Esophagus squamous epithelium (tissue), 5 donors: ENCODE measurements at regions not wholly inside any gene's neighbourhood (a gene's known extent, or its start where the extent isn't known, plus 50 kb on each side); places are given as distances from the start of the nearest gene placed in this dataset.
A peak's percentile ranks its signal among the peaks of the same experiment; 100 is the strongest.

Experiments
- DNase-seq: peaks from one replicate; lab custom pipeline; 2025; lab: John Stamatoyannopoulos, UW
- H3K27ac ChIP-seq, 4 donors: fragments of 200-600 bp; sonication (generic); one replicate each; pipeline ENCODE4 v1.5.1; 2016 to 2019; ENCODE audit warnings: mild to moderate bottlenecking in 1 of 4
- H3K27me3 ChIP-seq, 4 donors: fragments of 200-600 bp; sonication (generic); 1 replicate in 3 of 4; 2 replicates in 1 of 4; pipeline versions ENCODE4 v1.5.1 to v1.6.0; 2017 to 2021; ENCODE audit warnings: antibody characterized with exemption in 1 of 4
- H3K36me3 ChIP-seq, 3 donors: fragments of 200-600 bp; sonication (generic); one replicate each; pipeline ENCODE4 v1.5.1; 2016 to 2019
- H3K4me1 ChIP-seq, 3 donors: fragments of 200-600 bp; sonication (generic); one replicate each; pipeline ENCODE4 v1.5.1; 2017 to 2019
- H3K4me3 ChIP-seq, 4 donors: fragments of 200-600 bp; sonication (generic); 1 replicate in 3 of 4; 2 replicates in 1 of 4; pipeline ENCODE4 v1.5.1; 2016 to 2019; ENCODE audit warnings: mild to moderate bottlenecking in 2 of 4, moderate library complexity in 1 of 4
- H3K9me3 ChIP-seq, 3 donors: fragments of 200-600 bp; sonication (generic); one replicate each; pipeline ENCODE4 v1.5.1; 2016 to 2019
- CTCF ChIP-seq, 6 experiments: fragments of 450-650 bp in 4 of 6; fragments of 200-600 bp in 2 of 6; sonication (generic) in 2 of 6; IDR thresholded peaks; one replicate each; pipeline ENCODE4 v1.5.1; 2016 to 2019; ENCODE audit warnings: antibody characterized with exemption in 6 of 6, mild to moderate bottlenecking in 4 of 6, moderate library complexity in 4 of 6
- POLR2A ChIP-seq, 4 donors: fragments of 450-650 bp; IDR thresholded peaks; one replicate each; pipeline ENCODE4 v1.6.1; 2017; ENCODE audit warnings: antibody characterized with exemption in 4 of 4, mild to moderate bottlenecking in 4 of 4, moderate library complexity in 3 of 4
- WGBS, 2 donors: methylation state at CpG; one replicate each; pipeline ENCODE4 v1.1.5; 2018; 5-methylcytosine and 5-hydroxymethylcytosine counted together
- intact Hi-C: fragments of 100-400 bp; cut with DNase I; formaldehyde crosslinking; loops from one replicate; pipeline ENCODE4 v1.15.0; 2022
- donor health status: DM: yes; HTN: yes; CAD: no.

- Histone ChIP-seq H3K9me3 (no peaks in the 10 kb centered on the region), H3K27ac (no peak overlapping the region), H3K27me3 (no peaks in the 10 kb centered on the region), H3K4me1 (no peaks in the 10 kb centered on the region), H3K36me3 (no peaks in the 10 kb centered on the region), H3K4me3 (no peak overlapping the region)
- TF ChIP-seq CTCF (IDR thresholded peaks at IDR 0.05) (peak in 1 of 6 experiments; percentile 4), POLR2A (IDR thresholded peaks at IDR 0.05) (no peak)
- intact Hi-C loops: no loop called here
- no peak for DNase-seq
- 79 to 86% methylated on average over 1 of the region's 1 CpG for WGBS, 2 donors
Measured at GRCh38 chr7:46715579-46715978, 794.5 kb upstream of the IGFBP3 start.

DNA sequence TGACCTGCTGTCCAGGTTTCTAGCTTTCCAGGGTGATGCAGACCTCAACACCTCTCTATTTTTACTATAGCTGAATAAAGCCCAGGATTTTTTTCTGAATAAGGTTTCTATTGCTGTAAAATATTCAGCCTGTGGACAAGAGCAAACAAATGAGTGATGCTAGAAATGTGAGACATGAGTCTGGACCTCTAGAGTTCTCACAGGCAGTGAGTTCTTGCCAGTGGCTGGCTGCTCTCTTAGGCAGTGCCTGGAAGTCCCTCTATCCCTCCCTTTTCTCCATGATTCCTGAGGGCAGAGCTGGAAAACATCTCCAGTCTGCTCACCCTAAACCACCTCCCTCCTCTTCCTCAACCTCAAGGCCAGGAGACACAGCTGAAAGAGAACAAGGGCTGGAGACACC is 793.8 kb upstream of the IGFBP3 start:
- intact Hi-C loops: no loop called here
- TF ChIP-seq POLR2A (IDR thresholded peaks at IDR 0.05) (no peak), CTCF (IDR thresholded peaks at IDR 0.05) (no peak)
- H3K36me3 ChIP-seq: no peaks in the 10 kb centered on the region
- H3K4me3 ChIP-seq: no peak overlapping the region
- no peaks in the 10 kb centered on the region for H3K4me1 ChIP-seq
- no peak for DNase-seq
- H3K9me3 ChIP-seq: no peaks in the 10 kb centered on the region
- H3K27me3 ChIP-seq: no peaks in the 10 kb centered on the region
- H3K27ac ChIP-seq: no peak overlapping the region

DNA sequence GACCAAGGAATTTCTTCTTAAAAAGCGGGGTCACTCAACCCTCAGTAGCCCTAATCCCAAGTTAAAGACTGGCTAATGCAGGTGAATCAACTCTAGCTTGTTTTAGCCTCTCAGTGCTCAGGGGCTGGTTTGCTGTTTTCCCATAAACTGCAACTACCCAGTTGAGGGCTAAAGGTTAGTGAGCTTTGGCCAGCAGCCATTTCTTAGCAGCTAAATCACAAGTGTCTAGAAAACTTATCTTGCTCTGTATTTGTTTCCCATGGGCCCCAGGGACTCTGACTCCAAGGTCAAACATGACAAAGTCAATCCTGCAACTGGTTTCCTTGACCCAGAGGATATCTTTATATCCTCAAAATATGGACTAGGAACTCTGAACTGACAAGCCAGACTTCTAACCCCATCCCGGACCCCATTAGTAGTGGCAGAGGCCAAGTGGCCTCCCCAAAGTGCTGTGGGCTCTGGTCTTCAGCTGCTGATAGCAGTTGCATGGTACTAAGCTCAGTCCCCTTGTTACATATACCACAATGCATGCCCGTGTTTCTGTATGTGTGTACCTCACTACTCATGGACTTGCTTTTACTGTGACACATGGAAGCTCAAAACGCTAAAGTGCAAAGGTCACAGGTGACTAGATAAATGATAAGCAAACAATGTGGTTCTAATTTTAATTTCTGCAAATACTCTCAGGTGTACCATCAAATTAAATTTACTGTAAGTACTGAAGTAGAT is 793.0 kb upstream of the IGFBP3 start:
- TF ChIP-seq CTCF (IDR thresholded peaks at IDR 0.05) (no peak), POLR2A (IDR thresholded peaks at IDR 0.05) (no peak)
- H3K27me3 ChIP-seq: no peaks in the 10 kb centered on the region
- no peak overlapping the region for H3K4me3 ChIP-seq
- no peak overlapping the region for H3K27ac ChIP-seq
- H3K4me1 ChIP-seq: no peaks in the 10 kb centered on the region
- no peaks in the 10 kb centered on the region for H3K9me3 ChIP-seq
- no peaks in the 10 kb centered on the region for H3K36me3 ChIP-seq
- DNase-seq: no peak
- WGBS, 2 donors: 84 to 85% methylated on average over 4 of the region's 4 CpGs
- intact Hi-C loops: no loop called here

GRCh38 chr7:46710927-46711326 is 789.9 kb upstream of the IGFBP3 start:
- WGBS, 2 donors: 17 to 26% methylated on average over 1 of the region's 1 CpG
- peak overlapping the region in 1 of 4 donors; percentile 53 for H3K27ac ChIP-seq
- intact Hi-C loops: no loop called here

GRCh38 chr7:46707973-46708372 is 786.9 kb upstream of the IGFBP3 start:
- TF ChIP-seq POLR2A (IDR thresholded peaks at IDR 0.05) (no peak), CTCF (IDR thresholded peaks at IDR 0.05) (no peak)
- H3K27ac ChIP-seq: no peak overlapping the region
- no peaks in the 10 kb centered on the region for H3K27me3 ChIP-seq
- intact Hi-C loops: no loop called here
- no peaks in the 10 kb centered on the region for H3K36me3 ChIP-seq
- H3K4me1 ChIP-seq: no peaks in the 10 kb centered on the region
- no peak overlapping the region for H3K4me3 ChIP-seq
- no peaks in the 10 kb centered on the region for H3K9me3 ChIP-seq
- DNase-seq: no peak

More at GRCh38 chr7:46710927-46711326, 789.9 kb upstream of the IGFBP3 start:
- Histone ChIP-seq H3K36me3 (no peaks in the 10 kb centered on the region), H3K4me1 (no peaks in the 10 kb centered on the region), H3K4me3 (no peak overlapping the region), H3K9me3 (no peaks in the 10 kb centered on the region), H3K27me3 (no peaks in the 10 kb centered on the region)
- TF ChIP-seq CTCF (IDR thresholded peaks at IDR 0.05) (no peak), POLR2A (IDR thresholded peaks at IDR 0.05) (no peak)
- no peak for DNase-seq
